Activated CD4-positive, alpha-beta T cell treated with anti-CD3 and anti-CD28 coated beads, Interleukin-2, amount 50 U/mL, for 1 hour (primary cell): ENCODE measurements at regions not wholly inside any gene's neighbourhood (a gene's known extent, or its start where the extent isn't known, plus 50 kb on each side); places are given as distances from the start of the nearest gene placed in this dataset.
"Not testable (repeated sequence)": the region's sequence is repeated elsewhere in the genome, so short reads cannot be mapped to it uniquely, and the experiment has no call there.

Experiments
- DNase-seq: peaks from one replicate; pipeline ENCODE4 v3.0.0-alpha.2; 2020

DNA sequence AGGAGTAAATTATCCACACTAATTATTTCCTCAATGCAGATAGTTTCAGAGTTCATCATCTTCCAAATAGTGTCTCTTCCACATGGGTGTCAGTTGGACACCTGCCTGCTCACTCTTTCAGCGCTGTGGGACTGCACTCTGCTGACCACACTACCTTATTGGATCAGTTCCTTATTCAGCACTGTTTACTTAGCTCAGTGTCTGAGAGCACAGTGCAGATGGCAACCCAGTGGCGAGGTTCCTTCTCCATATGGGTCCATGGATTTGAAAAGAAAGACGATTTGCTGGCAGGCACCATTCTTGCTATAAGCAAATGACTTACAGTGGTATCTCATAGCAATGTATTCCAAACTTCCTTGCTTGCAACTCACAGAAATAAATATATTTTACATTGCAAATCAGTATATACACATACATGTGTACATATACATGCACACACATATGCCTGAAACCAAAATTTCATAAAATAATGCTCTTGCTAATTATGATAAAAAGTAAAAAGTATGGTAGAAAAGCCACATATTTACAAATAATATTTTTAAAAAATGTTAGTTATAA lies 354.8 kb downstream of the INSIG2 start:
- DNase-seq, result no peak

- DNase-seq, result no peak
These were observed 353.8 kb downstream of the INSIG2 start for GRCh38 chr2:118442046-118442445.

GRCh38 chr2:118440404-118441098 lies 352.3 kb downstream of the INSIG2 start:
- DNase-seq, result no peak

DNA sequence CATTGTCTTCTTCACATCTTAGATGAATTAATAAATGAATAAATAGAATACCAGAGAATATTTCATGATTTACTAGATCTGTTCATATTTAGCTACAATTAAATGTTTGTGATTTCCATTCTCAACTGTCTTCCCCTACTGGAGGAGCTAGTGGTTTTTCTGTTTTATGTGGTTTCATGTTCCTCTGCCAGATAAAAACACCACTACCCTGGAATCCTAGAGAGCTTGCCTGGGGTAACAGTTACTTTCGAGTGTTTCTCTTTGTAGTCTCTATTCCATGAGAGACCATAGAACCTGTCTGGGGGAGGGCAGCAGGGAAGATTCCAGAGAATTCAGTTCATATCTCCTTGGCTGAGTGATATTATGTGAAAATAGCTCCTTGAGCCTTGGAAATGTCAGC lies 349.2 kb downstream of the INSIG2 start:
- no peak for DNase-seq

GRCh38 chr2:118431997-118432396 lies 343.7 kb downstream of the INSIG2 start:
- DNase-seq, result no peak

GRCh38 chr2:118431586-118431985 lies 343.3 kb downstream of the INSIG2 start:
- DNase-seq, result no peak

- no peak for DNase-seq
These were observed 342.9 kb downstream of the INSIG2 start for GRCh38 chr2:118431165-118431517.

DNA sequence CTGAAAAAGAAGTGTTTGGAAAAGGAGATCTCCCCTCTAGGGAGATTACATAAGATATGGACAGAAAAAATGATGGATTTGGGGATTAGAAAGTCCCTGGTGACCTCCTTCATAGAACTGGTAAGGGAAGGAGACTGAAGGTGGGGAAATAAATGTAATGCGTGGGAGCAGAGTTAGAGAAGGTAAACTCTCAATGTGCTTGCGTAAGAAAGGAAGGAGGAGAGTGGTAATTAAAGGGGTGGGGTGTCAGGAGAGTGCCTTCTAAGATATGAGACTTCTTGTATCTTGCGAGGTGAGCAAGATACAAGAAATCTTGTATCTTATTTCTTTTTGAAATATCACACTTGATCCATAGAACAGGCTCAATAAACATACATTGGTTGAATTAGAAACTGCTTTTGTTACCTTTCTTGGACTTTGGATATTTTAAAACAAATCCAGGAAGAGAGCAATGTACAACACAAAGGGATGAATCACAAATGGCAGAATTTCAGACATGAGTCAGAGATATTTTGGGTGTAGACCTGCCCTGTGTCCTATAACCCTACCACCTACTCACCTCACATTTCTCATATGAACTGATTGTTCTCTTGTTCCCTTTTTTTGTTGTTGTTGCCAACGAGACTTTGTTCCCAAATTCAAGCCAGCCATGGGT lies 342.4 kb downstream of the INSIG2 start:
- no peak for DNase-seq

- DNase-seq, result no peak
These were observed 336.9 kb downstream of the INSIG2 start for GRCh38 chr2:118425191-118425590.

- no peak for DNase-seq
These were observed 335.5 kb downstream of the INSIG2 start for GRCh38 chr2:118423776-118424175.

- DNase-seq, result no peak
These were observed 333.4 kb downstream of the INSIG2 start for GRCh38 chr2:118421648-118422047.

DNA sequence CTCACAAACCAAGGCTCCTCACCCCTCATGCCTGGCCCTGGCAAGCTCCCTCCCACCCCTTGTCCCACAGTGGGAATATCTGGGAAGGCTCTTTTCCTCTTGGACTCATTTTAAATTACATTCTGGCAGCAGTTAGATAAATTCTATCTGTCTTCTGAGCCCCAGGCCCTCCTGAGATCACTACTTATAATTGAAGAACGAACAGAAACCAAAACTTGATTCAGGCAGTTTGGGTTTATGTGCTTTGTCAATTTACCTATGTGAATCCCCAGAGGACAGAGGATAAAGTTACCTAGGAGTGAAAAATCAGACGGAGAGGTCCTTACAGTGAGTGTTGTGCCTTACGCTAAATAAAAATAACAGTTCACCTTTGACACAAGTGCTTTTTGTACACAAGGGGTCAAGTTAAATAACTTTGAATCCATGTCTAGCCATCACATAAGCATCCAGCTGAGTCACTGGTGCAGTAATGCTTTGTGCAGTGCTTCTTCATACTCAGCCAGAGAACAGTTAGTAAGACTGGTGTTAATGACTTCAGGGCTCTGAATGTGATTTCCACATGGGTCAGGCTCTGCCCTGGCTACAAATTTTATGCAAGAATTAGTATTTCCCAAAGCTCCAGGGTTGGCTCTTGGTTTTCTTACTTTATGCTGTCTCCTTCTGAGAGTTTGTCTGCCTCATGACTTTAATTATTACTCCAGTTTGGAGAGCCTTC lies 329.3 kb downstream of the INSIG2 start:
- DNase-seq, result no peak

DNA sequence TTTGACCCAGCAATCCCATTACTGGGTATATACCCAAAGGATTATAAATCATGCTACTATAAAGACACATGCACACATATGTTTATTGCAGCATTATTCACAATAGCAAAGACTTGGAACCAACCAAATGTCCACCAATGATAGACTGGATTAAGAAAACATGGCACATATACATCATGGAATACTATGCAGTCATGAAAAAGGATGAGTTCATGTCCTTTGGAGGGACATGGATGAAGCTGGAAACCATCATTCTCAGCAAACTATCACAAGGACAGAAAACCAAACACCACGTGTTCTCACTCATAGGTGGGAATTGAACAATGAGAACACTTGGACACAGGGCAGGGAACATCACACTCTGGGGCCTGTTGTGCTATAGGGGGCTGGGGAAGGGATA lies 326.9 kb downstream of the INSIG2 start:
- DNase-seq, result not testable (repeated sequence)

GRCh38 chr2:118403658-118404451 lies 315.6 kb downstream of the INSIG2 start:
- no peak for DNase-seq

- DNase-seq, result no peak
These were observed 300.5 kb downstream of the INSIG2 start for GRCh38 chr2:118388771-118389170.

DNA sequence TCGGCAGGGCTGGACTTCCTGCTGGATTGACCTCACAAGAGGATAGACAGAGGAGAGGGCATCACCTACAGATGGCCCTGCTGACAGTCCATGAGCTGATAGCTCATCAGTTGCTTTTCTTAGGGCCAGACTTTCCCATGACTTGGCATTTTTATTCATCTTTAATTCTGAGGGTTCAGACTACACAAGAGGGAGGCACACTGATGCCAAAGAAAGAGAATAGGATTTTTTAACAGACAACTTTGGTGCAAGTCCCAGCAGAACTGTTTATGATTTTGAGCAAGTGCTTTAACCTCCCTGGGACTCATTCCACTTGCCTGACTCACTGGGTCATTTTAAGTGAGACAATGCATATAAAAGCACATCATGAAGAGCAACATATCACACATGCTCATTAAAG lies 299.2 kb downstream of the INSIG2 start:
- no peak for DNase-seq

- DNase-seq, result no peak
These were observed 298.5 kb downstream of the INSIG2 start for GRCh38 chr2:118386641-118387302.

DNA sequence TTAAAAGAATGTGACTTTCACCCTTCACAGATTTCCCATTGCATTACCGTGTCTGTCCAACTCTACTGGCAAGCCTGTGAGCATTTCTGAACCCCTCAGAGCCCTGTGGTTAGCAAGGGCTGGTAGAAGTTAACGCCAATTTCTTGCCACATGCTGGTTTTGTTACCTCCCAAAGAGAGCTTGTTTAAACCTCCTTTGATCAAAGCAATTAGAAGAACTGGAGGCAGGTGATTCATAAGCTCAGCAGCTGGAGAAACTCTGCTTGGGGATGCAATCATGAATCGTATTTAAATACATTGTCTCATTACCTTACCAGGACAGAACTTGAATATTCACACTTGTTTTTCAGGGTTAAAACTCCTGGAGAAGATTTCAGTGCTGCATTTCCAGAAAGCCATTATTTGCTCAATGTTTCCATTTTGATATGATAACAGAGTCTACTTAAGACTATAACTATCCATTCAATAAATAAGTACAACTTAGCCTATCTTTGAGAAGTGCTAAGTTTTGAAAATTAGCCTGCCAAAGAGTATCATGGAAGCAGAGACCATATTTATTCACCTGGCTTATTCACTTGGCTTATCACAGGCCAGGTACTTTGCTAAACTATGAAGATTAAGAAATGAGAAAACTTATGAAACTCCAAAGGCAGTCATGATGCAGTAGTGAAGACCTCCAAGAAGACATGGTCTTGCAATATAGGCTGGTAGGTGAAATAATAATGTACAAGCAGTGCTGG lies 292.8 kb downstream of the INSIG2 start:
- no peak for DNase-seq

DNA sequence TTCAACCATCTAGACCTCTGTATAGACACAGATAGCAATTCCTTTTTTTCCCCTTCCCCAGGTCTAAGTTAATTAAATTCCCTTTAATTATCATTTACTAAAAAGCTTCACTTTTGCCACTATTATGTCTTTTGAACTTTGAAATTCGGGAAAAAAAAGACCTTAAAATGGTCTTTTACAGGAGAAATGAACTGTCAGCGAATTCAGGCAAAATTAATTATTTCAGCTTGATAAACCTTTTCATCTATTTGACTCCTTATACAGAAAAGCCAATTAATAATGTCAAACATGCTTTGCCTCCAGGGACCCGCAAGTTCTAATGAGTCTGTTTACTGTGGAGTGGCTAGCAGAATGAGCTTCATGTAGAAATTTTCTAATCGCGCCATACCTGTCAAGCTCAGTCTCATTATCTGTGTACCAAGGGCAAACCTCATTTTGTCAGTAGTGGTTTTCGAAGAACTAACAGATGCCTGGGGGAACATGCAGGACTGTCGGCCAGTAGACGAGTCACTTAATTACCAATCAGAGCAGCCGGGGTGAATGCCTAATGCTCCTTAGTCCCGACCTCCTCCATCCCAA lies 287.7 kb downstream of the INSIG2 start:
- DNase-seq, result no peak

GRCh38 chr2:118374974-118375755 lies 286.9 kb downstream of the INSIG2 start:
- DNase-seq, result no peak
